Endothelial cell of umbilical vein (primary cell): ENCODE measurements at regions not wholly inside any gene's neighbourhood (a gene's known extent, or its start where the extent isn't known, plus 50 kb on each side); places are given as distances from the start of the nearest gene placed in this dataset.

Source experiments
- BruUV-seq: library from RNA; stranded (reverse); fragments of 400-500 nt; replicated peaks from 2 replicates; lab custom pipeline; 2021; lab: Mats Ljungman, UMichigan
- CTCF ChIA-PET: fragments of 300-600, 350-600 bp; sonication (Branson Sonifier 250); formaldehyde crosslinking; loops from one replicate; lab custom pipeline; 2021; ENCODE audit warnings: antibody characterized with exemption, inconsistent platforms; lab: Charles Lee
- POLR2A ChIA-PET: fragments of 300-600, 350-600 bp; sonication (Branson Sonifier 250); formaldehyde crosslinking; loops from one replicate; lab custom pipeline; 2021; ENCODE audit warnings: antibody characterized with exemption, inconsistent platforms; lab: Charles Lee
- DNase-seq: peaks from one replicate; pipeline ENCODE4 v3.0.0-alpha.2; 2011; ENCODE audit warnings: low read depth, low spot score
- FAIRE-seq: peaks from 2 replicates; lab custom pipeline; 2011; peaks lifted over from hg19 to GRCh38; lab: Jason Lieb, UNC
- H2AFZ ChIP-seq: 2 replicates; pipeline ENCODE4 v1.6.0; 2012; ENCODE audit warnings: low read depth, low read length, control low read depth, inconsistent platforms
- H3K27ac ChIP-seq: 2 replicates; pipeline ENCODE4 v1.5.1; 2011; ENCODE audit warnings: low read depth, mild to moderate bottlenecking, control low read depth, low read length, moderate library complexity; ENCODE audit not compliant: insufficient read depth
- H3K27me3 ChIP-seq, 2 experiments: 2 replicates each; pipeline versions ENCODE4 v1.6.0 to v1.6.1; 2011; ENCODE audit warnings: low read length in 2 of 2, mixed read lengths in 1 of 2; ENCODE audit not compliant: control insufficient read depth in 2 of 2, insufficient read depth in 2 of 2
- H3K36me3 ChIP-seq, 2 experiments: 2 replicates in 1 of 2; 3 replicates in 1 of 2; pipeline ENCODE4 v1.5.1; 2011; ENCODE audit warnings: low read length in 2 of 2, mild to moderate bottlenecking in 1 of 2, moderate library complexity in 1 of 2; ENCODE audit not compliant: control insufficient read depth in 2 of 2, insufficient read depth in 2 of 2; ENCODE audit errors: extremely low read depth in 1 of 2
- H3K4me1 ChIP-seq: 3 replicates; pipeline ENCODE4 v1.5.1; 2011; ENCODE audit warnings: mild to moderate bottlenecking, low read length; ENCODE audit not compliant: control insufficient read depth, insufficient read depth; ENCODE audit errors: extremely low read depth
- H3K4me2 ChIP-seq: 2 replicates; pipeline ENCODE4 v1.6.1; 2011; ENCODE audit warnings: low read length, control low read depth, mixed read lengths; ENCODE audit not compliant: insufficient read depth
- H3K4me3 ChIP-seq, 3 experiments: fragments of 200-600 bp in 1 of 3; sonication (generic), shearing (Covaris generic) in 1 of 3; replicated peaks in 1 of 3; 2 replicates each; pipeline ENCODE4 v1.5.1; 2011 to 2016; ENCODE audit warnings: control low read depth in 3 of 3, low read length in 3 of 3, mild to moderate bottlenecking in 2 of 3, inconsistent platforms in 1 of 3, low read depth in 1 of 3, moderate library complexity in 1 of 3; ENCODE audit not compliant: insufficient read depth in 1 of 3
- H3K79me2 ChIP-seq: 2 replicates; pipeline ENCODE4 v1.6.0; 2012; ENCODE audit warnings: low read length, inconsistent platforms; ENCODE audit not compliant: control insufficient read depth, insufficient read depth
- H3K9ac ChIP-seq: replicated peaks from 2 replicates; pipeline ENCODE3; 2011; ENCODE audit warnings: low read length, control low read depth; ENCODE audit not compliant: insufficient read depth; ENCODE audit errors: extremely low read depth
- H3K9me1 ChIP-seq: replicated peaks from 3 replicates; pipeline ENCODE4 v1.6.0; 2011; ENCODE audit warnings: mild to moderate bottlenecking, low read length; ENCODE audit not compliant: control insufficient read depth, insufficient read depth; ENCODE audit errors: extremely low read depth
- H3K9me3 ChIP-seq: replicated peaks from 2 replicates; pipeline ENCODE4 v1.5.1; 2012; ENCODE audit warnings: low read length, inconsistent platforms; ENCODE audit not compliant: control insufficient read depth, insufficient read depth
- H4K20me1 ChIP-seq: replicated peaks from 2 replicates; pipeline ENCODE3; 2011; ENCODE audit warnings: mild to moderate bottlenecking, low read length; ENCODE audit not compliant: control insufficient read depth, insufficient read depth; ENCODE audit errors: extremely low read depth
- EZH2 ChIP-seq: IDR thresholded peaks from 2 replicates; pipeline ENCODE4 v1.6.1; 2012; ENCODE audit warnings: borderline replicate concordance, low read depth, mild to moderate bottlenecking, moderate library complexity, low read length, inconsistent platforms; ENCODE audit not compliant: severe bottlenecking
- FOS ChIP-seq: IDR thresholded peaks from 2 replicates; pipeline ENCODE4 v1.6.1; 2011; ENCODE audit warnings: mild to moderate bottlenecking, low read length, moderate library complexity, borderline replicate concordance; ENCODE audit not compliant: insufficient read depth
- GATA2 ChIP-seq: IDR thresholded peaks from 2 replicates; pipeline ENCODE4 v1.7.0; 2011; ENCODE audit warnings: low read depth, mild to moderate bottlenecking, moderate library complexity, mixed read lengths, low read length; ENCODE audit not compliant: insufficient read length, insufficient read depth
- JUN ChIP-seq: IDR thresholded peaks from 2 replicates; pipeline ENCODE4 v1.6.1; 2011; ENCODE audit warnings: borderline replicate concordance, low read depth; ENCODE audit not compliant: insufficient read length, insufficient read depth
- MYC ChIP-seq: IDR thresholded peaks from one replicate; pipeline ENCODE4 v1.6.1; 2011; ENCODE audit warnings: mild to moderate bottlenecking, low read depth, low read length
- POLR2A ChIP-seq: IDR thresholded peaks from 2 replicates; pipeline ENCODE4 v1.6.1; 2012; ENCODE audit warnings: low read depth, mild to moderate bottlenecking, control low read depth, low read length
- POLR2AphosphoS5 ChIP-seq: IDR thresholded peaks from 2 replicates; pipeline ENCODE4 v1.6.1; 2012; ENCODE audit warnings: low read depth, mild to moderate bottlenecking, control low read depth, low read length, moderate library complexity; ENCODE audit not compliant: insufficient read depth
- dilution Hi-C: fragments of 300-500 bp; cut with MboI; formaldehyde crosslinking; loops from one replicate; pipeline ENCODE4 v1.15.0; 2019; ENCODE audit warnings: low sequenced_read_pairs; ENCODE audit not compliant: extremely low pct_ligation_motif_present
- intact Hi-C: fragments of 100-400 bp; cut with micrococcal nuclease; formaldehyde crosslinking; loops from one replicate; pipeline ENCODE4 v1.10.0; 2022
- TF ChIP-seq, protein P1 (sequence below), 2 donors: IDR thresholded peaks; 1 replicate in 1 of 2; 2 replicates in 1 of 2; pipeline ENCODE4 v1.5.1; 2011; ENCODE audit warnings: low read length in 2 of 2, mild to moderate bottlenecking in 2 of 2, moderate library complexity in 2 of 2, control low read depth in 1 of 2, inconsistent platforms in 1 of 2, low read depth in 1 of 2; ENCODE audit not compliant: insufficient read depth in 1 of 2; ENCODE audit errors: extremely low read depth in 1 of 2
- TF ChIP-seq, protein P2 (sequence below): IDR thresholded peaks from 2 replicates; pipeline ENCODE4 v1.6.1; 2011; ENCODE audit not compliant: insufficient read depth, insufficient read length

DNA sequence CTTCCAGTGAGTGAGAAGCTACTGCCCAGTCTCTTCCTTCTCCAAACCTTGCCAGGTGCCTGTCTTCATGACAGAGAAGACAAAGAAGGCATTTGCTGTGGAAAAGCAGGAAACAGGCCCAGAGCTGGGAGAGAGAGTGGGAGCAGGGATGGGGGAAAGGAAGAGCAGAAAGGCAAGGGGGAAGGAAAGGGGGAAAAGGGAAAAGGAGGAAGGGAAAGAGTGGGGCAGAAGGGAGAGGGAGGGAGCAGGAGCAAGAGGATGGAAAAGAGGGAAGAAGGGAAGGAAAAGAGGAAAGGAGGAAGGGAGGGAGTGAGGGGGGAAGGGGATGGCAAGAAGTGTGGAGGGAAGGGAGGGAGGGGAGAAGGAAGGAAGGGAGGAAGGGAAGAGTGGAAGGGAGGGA lies 121.2 kb upstream of the LINGO1 start:
- no peak for FAIRE-seq
- H3K9me1 ChIP-seq: no peaks in the 10 kb centered on the region
- POLR2A ChIA-PET: no interaction called here

More for the DNA sequence above, 121.2 kb upstream of the LINGO1 start:
- Histone ChIP-seq H3K27ac (no peak overlapping the region), H2AFZ (no peak overlapping the region), H3K79me2 (no peaks in the 10 kb centered on the region), H3K36me3 (no peaks in the 10 kb centered on the region), H3K4me3 (no peak overlapping the region), H3K4me1 (no peaks in the 10 kb centered on the region), H3K27me3 (no peaks in the 10 kb centered on the region), H3K9me3 (no peaks in the 10 kb centered on the region), H3K9ac (no peak overlapping the region), H3K4me2 (no peak overlapping the region), H4K20me1 (no peaks in the 10 kb centered on the region)
- no peak for DNase-seq
- dilution Hi-C loops (no loop called here), intact Hi-C loops (no loop called here)
- TF ChIP-seq EZH2 (no peak), MYC (no peak), GATA2 (no peak), FOS (no peak), JUN (no peak), POLR2AphosphoS5 (no peak), POLR2A (no peak)
- TF ChIP-seq, protein P1, sequence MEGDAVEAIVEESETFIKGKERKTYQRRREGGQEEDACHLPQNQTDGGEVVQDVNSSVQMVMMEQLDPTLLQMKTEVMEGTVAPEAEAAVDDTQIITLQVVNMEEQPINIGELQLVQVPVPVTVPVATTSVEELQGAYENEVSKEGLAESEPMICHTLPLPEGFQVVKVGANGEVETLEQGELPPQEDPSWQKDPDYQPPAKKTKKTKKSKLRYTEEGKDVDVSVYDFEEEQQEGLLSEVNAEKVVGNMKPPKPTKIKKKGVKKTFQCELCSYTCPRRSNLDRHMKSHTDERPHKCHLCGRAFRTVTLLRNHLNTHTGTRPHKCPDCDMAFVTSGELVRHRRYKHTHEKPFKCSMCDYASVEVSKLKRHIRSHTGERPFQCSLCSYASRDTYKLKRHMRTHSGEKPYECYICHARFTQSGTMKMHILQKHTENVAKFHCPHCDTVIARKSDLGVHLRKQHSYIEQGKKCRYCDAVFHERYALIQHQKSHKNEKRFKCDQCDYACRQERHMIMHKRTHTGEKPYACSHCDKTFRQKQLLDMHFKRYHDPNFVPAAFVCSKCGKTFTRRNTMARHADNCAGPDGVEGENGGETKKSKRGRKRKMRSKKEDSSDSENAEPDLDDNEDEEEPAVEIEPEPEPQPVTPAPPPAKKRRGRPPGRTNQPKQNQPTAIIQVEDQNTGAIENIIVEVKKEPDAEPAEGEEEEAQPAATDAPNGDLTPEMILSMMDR (IDR thresholded peaks at IDR 0.05; ENCODE audit: extremely low read depth in 1 of 2, insufficient read depth in 1 of 2, low read depth in 1 of 2, low read length in 2 of 2): no peak
- TF ChIP-seq, protein P2, sequence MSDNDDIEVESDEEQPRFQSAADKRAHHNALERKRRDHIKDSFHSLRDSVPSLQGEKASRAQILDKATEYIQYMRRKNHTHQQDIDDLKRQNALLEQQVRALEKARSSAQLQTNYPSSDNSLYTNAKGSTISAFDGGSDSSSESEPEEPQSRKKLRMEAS: no peak
- CTCF ChIA-PET: no interaction called here
- no TSS peak for BruUV-seq
